ENCODE measurements at regions not wholly inside any gene's neighbourhood (a gene's known extent, or its start where the extent isn't known, plus 50 kb on each side); places are given as distances from the start of the nearest gene placed in this dataset.

DNA sequence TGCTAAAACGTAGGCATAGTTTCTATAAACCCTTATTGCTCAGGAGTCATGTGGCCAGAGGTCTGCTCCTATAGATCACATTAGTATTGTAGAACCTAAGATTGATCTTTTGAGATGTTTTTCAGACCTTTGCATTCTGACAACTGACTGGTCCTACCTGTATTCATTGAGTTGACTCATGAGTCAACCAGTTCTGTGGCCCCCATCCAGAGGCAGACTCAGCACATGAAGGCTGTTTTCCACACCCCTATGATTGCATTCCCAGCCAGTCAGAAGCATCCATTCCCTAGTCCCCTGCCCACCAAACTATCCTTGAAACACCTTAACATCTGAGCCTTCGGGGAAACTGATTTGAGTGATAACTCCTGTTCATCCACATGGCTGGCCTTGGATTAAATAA, 451.7 kb downstream of the SIPA1L2 start:
- H3K4me3 ChIP-seq (ENCODE audit: low read length), result no peak overlapping the region
- intact Hi-C loops (cut with micrococcal nuclease), result loop anchor here in 1 of 2 donors (10.0 kb wide), 1 partner anchor 313 kb away; no protein-coding TSS in a partner anchor
- H3K9me3 Mint-ChIP-seq, result peaks cover 0 to 2% (median 0%) of the 10 kb centered on the region in 11 donors
- DNase-seq, result no peak
- no peak overlapping the region for H3K27ac ChIP-seq (ENCODE audit: low read depth, low read length)
- ATAC-seq, result no peak
- peaks cover 0 to 3% (median 0%) of the 10 kb centered on the region in 5 donors for H3K36me3 Mint-ChIP-seq
- no peaks in the 10 kb centered on the region for H3K27me3 ChIP-seq (ENCODE audit: control insufficient read depth in 2 of 2, insufficient read depth in 2 of 2, low read length in 2 of 2)
- no peaks in the 10 kb centered on the region for H3K4me1 Mint-ChIP-seq
- H3K4me1 ChIP-seq (ENCODE audit: control insufficient read depth in 2 of 2, insufficient read depth in 2 of 2, low read length in 2 of 2), result no peaks in the 10 kb centered on the region
- H3K27ac Mint-ChIP-seq, result no peak overlapping the region
- POLR2A ChIA-PET, result no interaction called here
- peaks cover 3 to 20% (median 7%) of the 10 kb centered on the region in 5 donors for H3K27me3 Mint-ChIP-seq
- no peak overlapping the region for H3K4me3 Mint-ChIP-seq
- CTCF ChIA-PET, result no interaction called here
- H3K36me3 ChIP-seq (ENCODE audit: control insufficient read depth in 2 of 3, insufficient read depth in 3 of 3, low read length in 3 of 3), result no peaks in the 10 kb centered on the region
- no peaks in the 10 kb centered on the region for H3K9me3 ChIP-seq (ENCODE audit: control insufficient read depth in 2 of 3, low read length in 3 of 3)

GRCh38 chr1:232177438-232177837, 452.5 kb downstream of the SIPA1L2 start:
- POLR2A ChIA-PET, result no interaction called here
- intact Hi-C loops (cut with micrococcal nuclease), result loop anchor here in 1 of 2 donors (10.0 kb wide), 1 partner anchor 313 kb away; no protein-coding TSS in a partner anchor
- Mint-ChIP-seq H3K27ac (no peak overlapping the region), H3K27me3 (peaks cover 3 to 20% (median 7%) of the 10 kb centered on the region in 5 donors), H3K36me3 (peaks cover 0 to 3% (median 0%) of the 10 kb centered on the region in 5 donors), H3K4me3 (no peak overlapping the region), H3K9me3 (peaks cover 0 to 2% (median 0%) of the 10 kb centered on the region in 11 donors), H3K4me1 (peaks cover 0 to 6% (median 4%) of the 10 kb centered on the region in 7 donors)
- CTCF ChIA-PET, result no interaction called here
- Histone ChIP-seq H3K9me3 (ENCODE audit: control insufficient read depth in 2 of 3, low read length in 3 of 3) (no peaks in the 10 kb centered on the region), H3K27me3 (ENCODE audit: control insufficient read depth in 2 of 2, insufficient read depth in 2 of 2, low read length in 2 of 2) (no peaks in the 10 kb centered on the region), H3K4me1 (ENCODE audit: control insufficient read depth in 2 of 2, insufficient read depth in 2 of 2, low read length in 2 of 2) (no peaks in the 10 kb centered on the region), H3K27ac (ENCODE audit: low read depth, low read length) (no peak overlapping the region), H3K4me3 (ENCODE audit: low read length) (no peak overlapping the region), H3K36me3 (ENCODE audit: control insufficient read depth in 2 of 3, insufficient read depth in 3 of 3, low read length in 3 of 3) (no peaks in the 10 kb centered on the region)
- DNase-seq (no peak), ATAC-seq (no peak)

DNA sequence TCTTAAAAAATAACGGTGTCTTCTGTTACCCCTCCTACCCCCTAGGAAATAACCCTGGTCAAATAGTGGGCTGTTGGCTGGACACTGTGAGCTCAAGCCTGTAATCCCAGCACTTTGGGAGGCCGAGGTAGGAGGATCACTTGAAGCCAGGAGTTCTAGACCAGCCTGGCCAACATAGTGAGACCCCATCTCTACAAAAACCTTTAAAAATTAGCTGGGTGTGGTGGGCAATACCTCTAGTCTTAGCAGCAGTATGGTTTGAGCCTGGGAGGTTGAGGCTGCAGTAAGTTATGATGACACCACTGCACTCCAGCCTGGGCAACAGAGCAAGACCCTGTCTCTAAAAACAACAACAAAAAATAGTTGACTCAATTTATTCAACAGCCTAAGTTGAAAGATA, 453.7 kb downstream of the SIPA1L2 start:
- Histone ChIP-seq H3K9me3 (ENCODE audit: control insufficient read depth in 2 of 3, low read length in 3 of 3) (no peaks in the 10 kb centered on the region), H3K27ac (ENCODE audit: low read depth, low read length) (no peak overlapping the region), H3K4me1 (ENCODE audit: control insufficient read depth in 2 of 2, insufficient read depth in 2 of 2, low read length in 2 of 2) (no peaks in the 10 kb centered on the region), H3K4me3 (ENCODE audit: low read length) (no peak overlapping the region), H3K27me3 (ENCODE audit: control insufficient read depth in 2 of 2, insufficient read depth in 2 of 2, low read length in 2 of 2) (no peaks in the 10 kb centered on the region), H3K36me3 (ENCODE audit: control insufficient read depth in 2 of 3, insufficient read depth in 3 of 3, low read length in 3 of 3) (no peaks in the 10 kb centered on the region)
- DNase-seq, result no peak
- no peak for ATAC-seq
- peaks cover 0 to 20% (median 7%) of the 10 kb centered on the region in 5 donors for H3K27me3 Mint-ChIP-seq
- no peak overlapping the region for H3K27ac Mint-ChIP-seq
- H3K36me3 Mint-ChIP-seq, result peaks cover 0 to 3% (median 0%) of the 10 kb centered on the region in 5 donors
- intact Hi-C loops (cut with micrococcal nuclease), result loop anchor here in 1 of 2 donors (10.0 kb wide), 1 partner anchor 311 kb away; no protein-coding TSS in a partner anchor
- no peak overlapping the region for H3K4me3 Mint-ChIP-seq
- ChIA-PET CTCF (no interaction called here), POLR2A (no interaction called here)
- peaks cover 0 to 12% (median 10%) of the 10 kb centered on the region in 7 donors for H3K4me1 Mint-ChIP-seq
- H3K9me3 Mint-ChIP-seq, result peaks cover 0 to 2% (median 0%) of the 10 kb centered on the region in 11 donors

DNA sequence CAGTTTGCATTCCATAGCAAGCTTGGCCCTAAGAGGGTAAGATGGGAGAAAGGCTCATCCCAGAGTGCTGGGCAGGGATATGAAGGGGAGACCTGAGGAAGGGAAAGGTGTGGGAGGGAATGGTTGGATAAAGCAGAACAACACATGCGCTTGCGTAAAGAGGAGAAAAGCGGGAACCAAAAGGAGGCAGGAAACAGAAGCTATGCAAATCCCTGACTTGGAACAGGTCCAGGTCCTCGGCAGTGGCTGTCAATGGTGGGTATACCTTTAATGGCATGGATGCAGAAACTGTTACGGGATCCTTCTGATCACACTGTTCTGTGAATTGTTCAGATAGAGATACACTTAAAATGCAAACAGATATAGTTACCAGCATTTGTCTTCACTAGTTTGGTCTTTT, 455.6 kb downstream of the SIPA1L2 start:
- H3K27ac ChIP-seq (ENCODE audit: low read depth, low read length), result no peak overlapping the region
- DNase-seq, result no peak
- no peaks in the 10 kb centered on the region for H3K27me3 ChIP-seq (ENCODE audit: control insufficient read depth in 2 of 2, insufficient read depth in 2 of 2, low read length in 2 of 2)
- no peak for ATAC-seq
- no peaks in the 10 kb centered on the region for H3K9me3 ChIP-seq (ENCODE audit: control insufficient read depth in 2 of 3, low read length in 3 of 3)
- no peak overlapping the region for H3K4me3 Mint-ChIP-seq
- ChIA-PET CTCF (no interaction called here), POLR2A (no interaction called here)
- no peaks in the 10 kb centered on the region for H3K4me1 ChIP-seq (ENCODE audit: control insufficient read depth in 2 of 2, insufficient read depth in 2 of 2, low read length in 2 of 2)
- intact Hi-C loops (cut with micrococcal nuclease), result loop anchor here in 1 of 2 donors (10.0 kb wide), 1 partner anchor 310 kb away; no protein-coding TSS in a partner anchor
- H3K36me3 ChIP-seq (ENCODE audit: control insufficient read depth in 2 of 3, insufficient read depth in 3 of 3, low read length in 3 of 3), result no peaks in the 10 kb centered on the region
- peaks cover 0 to 12% (median 10%) of the 10 kb centered on the region in 7 donors for H3K4me1 Mint-ChIP-seq
- peaks cover 0 to 2% (median 0%) of the 10 kb centered on the region in 11 donors for H3K9me3 Mint-ChIP-seq
- H3K27me3 Mint-ChIP-seq, result peaks cover 0 to 20% (median 15%) of the 10 kb centered on the region in 5 donors
- peaks cover 0 to 3% (median 0%) of the 10 kb centered on the region in 5 donors for H3K36me3 Mint-ChIP-seq
- H3K27ac Mint-ChIP-seq, result no peak overlapping the region
- H3K4me3 ChIP-seq (ENCODE audit: low read length), result no peak overlapping the region

GRCh38 chr1:232172563-232172962, 457.4 kb downstream of the SIPA1L2 start:
- no peaks in the 10 kb centered on the region for H3K4me1 ChIP-seq (ENCODE audit: control insufficient read depth in 2 of 2, insufficient read depth in 2 of 2, low read length in 2 of 2)
- ATAC-seq (no peak), DNase-seq (peak in 1 of 9 donors; percentile 3)
- no peak overlapping the region for H3K27ac ChIP-seq (ENCODE audit: low read depth, low read length)
- CTCF ChIA-PET, result no interaction called here
- no peaks in the 10 kb centered on the region for H3K27me3 ChIP-seq (ENCODE audit: control insufficient read depth in 2 of 2, insufficient read depth in 2 of 2, low read length in 2 of 2)
- H3K4me3 ChIP-seq (ENCODE audit: low read length), result no peak overlapping the region
- H3K27ac Mint-ChIP-seq, result no peak overlapping the region
- peaks cover 0 to 3% (median 0%) of the 10 kb centered on the region in 5 donors for H3K36me3 Mint-ChIP-seq
- intact Hi-C loops (cut with micrococcal nuclease), result loop anchor here in 1 of 2 donors (10.0 kb wide), 1 partner anchor 308 kb away; no protein-coding TSS in a partner anchor
- H3K36me3 ChIP-seq (ENCODE audit: control insufficient read depth in 2 of 3, insufficient read depth in 3 of 3, low read length in 3 of 3), result no peaks in the 10 kb centered on the region
- POLR2A ChIA-PET, result no interaction called here
- H3K9me3 ChIP-seq (ENCODE audit: control insufficient read depth in 2 of 3, low read length in 3 of 3), result no peaks in the 10 kb centered on the region
- H3K9me3 Mint-ChIP-seq, result peaks cover 0 to 2% (median 0%) of the 10 kb centered on the region in 11 donors
- peaks cover 0 to 12% (median 10%) of the 10 kb centered on the region in 7 donors for H3K4me1 Mint-ChIP-seq
- H3K27me3 Mint-ChIP-seq, result peaks cover 0 to 20% (median 16%) of the 10 kb centered on the region in 5 donors
- H3K4me3 Mint-ChIP-seq, result peak overlapping the region in 1 of 10 donors; percentile 28

- CTCF ChIA-PET, result interaction anchor here (0.6 kb wide), 1 partner anchor 462 kb away, joined by 3 read pairs; no protein-coding TSS in a partner anchor
- Mint-ChIP-seq H3K27me3 (peaks cover 0 to 29% (median 15%) of the 10 kb centered on the region in 5 donors), H3K4me3 (no peak overlapping the region), H3K4me1 (peaks cover 0 to 12% (median 10%) of the 10 kb centered on the region in 7 donors), H3K36me3 (no peaks in the 10 kb centered on the region), H3K27ac (no peak overlapping the region), H3K9me3 (peaks cover 0 to 8% (median 0%) of the 10 kb centered on the region in 11 donors)
- Histone ChIP-seq H3K4me1 (ENCODE audit: control insufficient read depth in 2 of 2, insufficient read depth in 2 of 2, low read length in 2 of 2) (no peaks in the 10 kb centered on the region), H3K36me3 (ENCODE audit: control insufficient read depth in 2 of 3, insufficient read depth in 3 of 3, low read length in 3 of 3) (no peaks in the 10 kb centered on the region), H3K4me3 (ENCODE audit: low read length) (no peak overlapping the region), H3K27ac (ENCODE audit: low read depth, low read length) (no peak overlapping the region), H3K9me3 (ENCODE audit: control insufficient read depth in 2 of 3, low read length in 3 of 3) (no peaks in the 10 kb centered on the region), H3K27me3 (ENCODE audit: control insufficient read depth in 2 of 2, insufficient read depth in 2 of 2, low read length in 2 of 2) (no peaks in the 10 kb centered on the region)
- ATAC-seq (no peak), DNase-seq (no peak)
- POLR2A ChIA-PET, result no interaction called here
- intact Hi-C loops (cut with micrococcal nuclease), result loop anchor here in 1 of 2 donors (10.0 kb wide), 1 partner anchor 306 kb away; no protein-coding TSS in a partner anchor
Measured at GRCh38 chr1:232170909-232171308, 459.0 kb downstream of the SIPA1L2 start.

- no peaks in the 10 kb centered on the region for H3K36me3 ChIP-seq (ENCODE audit: control insufficient read depth in 2 of 3, insufficient read depth in 3 of 3, low read length in 3 of 3)
- H3K27me3 Mint-ChIP-seq, result peaks cover 0 to 20% (median 8%) of the 10 kb centered on the region in 5 donors
- no peak overlapping the region for H3K27ac Mint-ChIP-seq
- POLR2A ChIA-PET, result no interaction called here
- CTCF ChIA-PET, result no interaction called here
- no peak for ATAC-seq
- no peak overlapping the region for H3K4me3 Mint-ChIP-seq
- H3K27me3 ChIP-seq (ENCODE audit: control insufficient read depth in 2 of 2, insufficient read depth in 2 of 2, low read length in 2 of 2), result no peaks in the 10 kb centered on the region
- intact Hi-C loops (cut with micrococcal nuclease), result no loop called here
- no peaks in the 10 kb centered on the region for H3K36me3 Mint-ChIP-seq
- no peaks in the 10 kb centered on the region for H3K9me3 ChIP-seq (ENCODE audit: control insufficient read depth in 2 of 3, low read length in 3 of 3)
- H3K4me1 ChIP-seq (ENCODE audit: control insufficient read depth in 2 of 2, insufficient read depth in 2 of 2, low read length in 2 of 2), result no peaks in the 10 kb centered on the region
- no peak overlapping the region for H3K4me3 ChIP-seq (ENCODE audit: low read length)
- H3K4me1 Mint-ChIP-seq, result peaks cover 0 to 12% (median 10%) of the 10 kb centered on the region in 7 donors
- H3K27ac ChIP-seq (ENCODE audit: low read depth, low read length), result no peak overlapping the region
- DNase-seq, result no peak
- H3K9me3 Mint-ChIP-seq, result peaks cover 0 to 13% (median 3%) of the 10 kb centered on the region in 11 donors
Measured at GRCh38 chr1:232169436-232169835, 460.5 kb downstream of the SIPA1L2 start.

Data from naive thymus-derived CD4-positive, alpha-beta T cell (primary cell).